Dermis microvascular lymphatic vessel endothelial cell (primary cell): ENCODE measurements at regions not wholly inside any gene's neighbourhood (a gene's known extent, or its start where the extent isn't known, plus 50 kb on each side); places are given as distances from the start of the nearest gene placed in this dataset.

Experiments
- DNase-seq, 2 donors: peaks; one replicate each; pipeline versions ENCODE4 v3.0.0 to v3.0.0-alpha.2; 2010; ENCODE audit warnings: low read depth in 2 of 2

DNA sequence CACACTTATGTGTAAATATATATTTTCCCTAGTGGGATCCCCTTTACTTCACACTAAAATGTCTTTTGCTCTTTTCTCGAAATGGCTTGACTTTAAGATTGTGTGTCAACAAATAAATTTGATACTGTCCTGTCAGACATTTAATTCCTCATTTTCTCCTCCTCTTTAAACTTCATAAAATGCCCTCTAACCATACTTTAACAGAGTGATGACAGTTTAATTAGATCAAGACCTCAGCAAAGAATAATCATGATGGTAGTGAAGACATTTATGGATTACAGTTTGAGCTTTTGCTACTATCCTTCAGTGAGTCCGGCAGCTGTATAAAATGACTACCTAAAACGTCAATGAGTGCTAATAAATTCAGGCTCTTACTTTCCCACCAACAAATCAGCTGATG is 113.1 kb upstream of the ADGRL3 start:
- no peak for DNase-seq

DNA sequence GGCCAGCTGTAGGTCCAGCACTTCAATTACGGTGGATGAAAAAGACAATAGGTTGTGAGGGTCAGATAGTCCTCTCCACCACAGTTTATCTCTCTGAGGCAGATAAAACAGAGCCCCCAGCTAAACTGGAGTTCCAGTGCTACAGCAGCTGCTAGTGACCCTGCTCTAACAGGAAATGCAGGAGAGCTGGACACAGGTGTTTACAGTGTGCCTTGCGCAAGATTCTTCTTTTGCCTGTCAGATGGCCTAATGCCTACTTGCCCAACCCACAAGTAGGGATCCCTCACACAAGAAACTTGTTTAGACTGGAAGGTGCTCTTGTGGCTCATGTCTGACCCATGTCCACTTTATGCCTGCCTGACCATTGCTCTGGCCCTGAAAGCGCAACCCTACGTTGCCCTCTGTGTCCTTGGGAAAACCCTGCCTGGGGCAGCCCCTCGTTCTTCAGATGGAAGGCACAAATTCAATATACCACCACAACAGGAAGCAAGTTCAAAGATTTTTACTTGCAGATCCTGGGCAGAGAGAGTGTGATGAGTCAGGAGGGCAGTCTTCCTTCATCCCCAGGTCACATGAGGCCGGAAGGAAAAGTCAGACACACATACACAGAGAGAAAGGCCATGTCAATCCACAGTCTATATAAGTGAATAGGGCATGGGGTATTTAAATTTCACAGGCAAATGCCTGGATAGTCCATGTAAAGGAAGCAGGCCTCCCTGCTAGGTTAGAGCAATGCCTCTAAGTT is 105.1 kb upstream of the ADGRL3 start:
- no peak for DNase-seq

DNA sequence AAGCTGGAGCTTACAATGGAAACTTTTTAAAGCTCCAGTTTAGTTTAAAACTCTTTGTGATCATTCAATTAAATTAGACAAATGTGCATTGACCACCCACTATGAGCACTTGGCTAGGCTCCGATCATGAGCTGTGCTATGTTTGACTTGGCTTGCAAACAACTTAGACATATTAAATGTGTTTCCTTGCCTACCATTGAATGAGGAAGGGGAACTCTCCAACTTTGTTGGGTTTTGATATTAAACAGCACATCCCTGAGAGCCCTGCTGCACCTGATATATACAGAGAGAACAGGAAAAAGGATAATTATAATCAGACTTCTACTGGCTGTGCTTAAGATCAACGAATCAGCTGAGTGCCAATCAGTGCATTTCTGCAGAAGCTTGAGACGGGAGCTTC is 71.4 kb upstream of the ADGRL3 start:
- DNase-seq = no peak

DNA sequence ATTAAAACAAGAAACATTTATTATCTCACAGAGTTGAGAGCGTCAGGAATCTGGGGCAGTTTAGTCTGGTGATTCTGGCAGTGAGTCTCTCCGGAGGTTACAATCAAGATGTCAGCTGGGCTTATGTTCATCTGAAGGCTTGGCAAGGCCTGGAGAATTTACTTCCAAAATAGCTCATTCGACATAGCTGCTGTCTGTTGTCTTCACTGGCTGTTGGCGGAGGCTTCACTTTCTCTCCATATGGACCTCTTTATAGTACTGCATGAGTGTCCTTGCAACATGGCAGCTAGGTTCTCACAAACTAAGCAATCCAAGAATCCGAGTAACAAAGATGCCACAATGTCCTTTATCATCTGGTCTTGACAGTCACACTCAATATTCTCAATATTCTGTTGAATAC is 70.2 kb upstream of the ADGRL3 start:
- no peak for DNase-seq

DNA sequence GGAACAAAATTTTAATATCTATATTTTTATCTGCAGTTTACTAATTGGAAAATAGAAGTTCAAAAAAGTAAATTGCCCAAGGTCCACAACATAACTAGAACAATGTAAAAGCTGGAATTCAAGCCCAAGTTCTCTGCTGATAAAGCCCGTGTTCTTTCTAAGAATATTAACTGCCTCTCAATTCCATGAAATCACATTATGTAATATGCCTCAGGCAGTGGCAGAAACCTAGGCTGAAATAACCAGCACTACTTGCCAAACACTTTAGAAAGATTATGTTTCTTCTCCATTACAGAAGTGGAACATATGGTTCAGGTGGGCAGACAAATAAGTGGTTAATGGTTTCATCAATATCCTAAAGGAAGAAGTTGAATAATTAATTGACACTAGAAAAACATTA is 56.7 kb upstream of the ADGRL3 start:
- no peak for DNase-seq

DNA sequence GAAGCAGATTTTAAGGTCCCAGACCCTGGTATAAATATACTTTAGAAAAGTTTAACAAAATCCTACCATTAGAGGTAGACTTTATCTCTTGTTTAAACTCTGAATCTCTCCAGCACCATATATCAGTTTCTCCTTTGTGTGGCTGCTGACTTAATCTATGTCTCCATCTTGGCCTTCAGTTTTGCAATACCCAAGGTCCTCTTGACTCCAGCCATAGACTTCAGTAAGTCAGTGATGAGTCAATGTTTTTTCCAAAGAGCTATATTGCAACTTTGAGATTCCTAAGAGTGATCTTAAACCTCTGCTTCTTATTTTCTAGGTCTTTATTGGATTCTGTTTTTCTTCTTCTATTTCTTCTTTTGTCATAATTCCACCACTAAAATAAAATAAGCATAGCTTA is 50.8 kb upstream of the ADGRL3 start:
- DNase-seq = no peak
